HG03103 (cell line): ENCODE measurements at regions not wholly inside any gene's neighbourhood (a gene's known extent, or its start where the extent isn't known, plus 50 kb on each side); places are given as distances from the start of the nearest gene placed in this dataset.

Source experiments
- ATAC-seq: cut with Tn5 transposase; IDR thresholded peaks from one replicate; pipeline ENCODE4 v1.9.1; 2021; ENCODE audit warnings: low read depth; ENCODE audit not compliant: unreplicated experiment

DNA sequence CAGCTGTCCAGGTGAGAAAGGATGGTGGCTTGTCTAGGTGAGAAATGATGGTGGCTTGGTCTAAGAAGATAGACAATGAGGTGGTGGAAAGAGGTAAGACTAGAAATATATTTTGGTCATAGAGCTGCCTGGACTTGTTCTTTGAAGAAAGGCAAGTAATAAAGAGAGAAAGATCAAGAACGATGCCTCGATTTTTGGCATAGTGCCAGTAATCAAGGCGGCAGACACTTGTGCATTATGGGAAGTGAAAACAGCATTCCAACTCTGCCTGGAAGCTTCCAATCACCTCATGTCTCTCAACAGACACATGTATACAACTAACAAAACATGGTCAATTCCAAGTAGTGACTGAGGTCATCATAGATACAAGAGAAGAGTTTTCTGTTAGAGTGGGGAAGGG, 423.8 kb upstream of the NRP1 start:
- no peak for ATAC-seq

DNA sequence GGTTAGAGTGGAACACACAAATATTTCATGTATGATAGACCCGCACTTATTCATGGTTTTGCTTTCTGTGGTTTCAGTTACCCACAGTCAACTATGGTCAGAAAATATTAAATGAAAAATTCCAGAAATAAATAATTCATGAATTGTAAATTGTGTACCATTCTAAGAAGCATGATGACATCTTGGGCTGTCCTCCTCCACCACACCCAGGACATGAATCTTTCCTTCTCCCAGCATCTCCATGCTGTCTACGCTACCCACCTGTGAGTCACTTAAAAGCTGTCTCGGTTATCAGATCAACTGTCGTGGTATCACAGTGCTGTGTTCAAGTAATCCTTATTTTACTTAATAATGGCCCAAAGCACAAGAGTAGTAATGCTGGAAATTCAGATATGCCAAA, 419.6 kb upstream of the NRP1 start:
- ATAC-seq, result no peak

GRCh38 chr10:33753389-33753788, 418.9 kb upstream of the NRP1 start:
- no peak for ATAC-seq

GRCh38 chr10:33749790-33750189, 415.3 kb upstream of the NRP1 start:
- ATAC-seq, result no peak

DNA sequence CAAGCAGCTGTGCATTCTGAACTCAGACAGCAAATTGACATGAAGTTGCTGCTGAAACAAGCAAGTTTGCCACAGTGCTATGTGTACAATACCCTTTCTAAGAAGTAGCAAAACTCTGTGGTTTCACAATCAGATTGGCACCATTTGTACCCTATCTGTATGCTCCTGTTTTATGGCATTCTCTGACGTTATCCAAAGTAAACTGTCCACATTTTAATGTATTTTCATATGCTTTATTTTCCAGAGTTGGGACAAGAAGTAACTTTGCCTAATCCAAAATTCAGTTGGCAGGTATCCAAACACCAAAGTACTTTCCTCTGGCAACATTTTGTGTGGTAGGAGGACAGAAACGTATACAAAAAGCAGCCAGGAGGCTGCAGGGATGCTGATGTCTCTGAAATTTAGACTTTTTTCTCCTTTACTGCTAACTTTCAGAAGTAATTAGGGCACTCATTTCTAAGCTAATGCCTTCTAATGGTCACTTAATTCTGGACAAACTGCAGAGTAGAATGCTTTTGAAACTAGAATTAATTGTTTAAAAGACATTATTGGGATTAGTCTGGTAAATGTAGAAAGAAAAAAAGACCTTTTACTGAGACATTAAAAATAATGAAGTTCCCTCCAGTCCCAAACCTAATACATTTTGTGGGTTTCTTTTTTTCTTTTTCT, 414.7 kb upstream of the NRP1 start:
- ATAC-seq, result no peak

GRCh38 chr10:33746836-33747268, 412.4 kb upstream of the NRP1 start:
- no peak for ATAC-seq

DNA sequence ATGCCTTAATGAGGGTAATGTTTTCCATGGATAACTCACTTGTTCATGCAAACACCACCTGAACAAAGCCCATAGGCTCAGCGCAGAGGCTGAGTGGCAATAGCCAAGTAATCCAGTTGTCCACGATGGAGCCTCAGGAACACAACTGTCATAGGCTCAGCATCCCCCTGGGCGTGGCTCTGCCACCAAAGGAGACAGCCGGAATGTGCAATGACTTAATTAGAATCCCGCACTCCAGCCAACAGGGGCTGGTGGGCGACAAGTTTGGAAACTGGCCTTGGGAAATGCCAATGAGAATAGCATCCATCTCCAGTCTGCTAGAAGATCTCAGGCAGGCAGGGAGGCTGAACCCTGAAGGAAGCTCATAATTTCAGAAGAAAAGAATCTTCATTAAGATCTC, 411.7 kb upstream of the NRP1 start:
- no peak for ATAC-seq

DNA sequence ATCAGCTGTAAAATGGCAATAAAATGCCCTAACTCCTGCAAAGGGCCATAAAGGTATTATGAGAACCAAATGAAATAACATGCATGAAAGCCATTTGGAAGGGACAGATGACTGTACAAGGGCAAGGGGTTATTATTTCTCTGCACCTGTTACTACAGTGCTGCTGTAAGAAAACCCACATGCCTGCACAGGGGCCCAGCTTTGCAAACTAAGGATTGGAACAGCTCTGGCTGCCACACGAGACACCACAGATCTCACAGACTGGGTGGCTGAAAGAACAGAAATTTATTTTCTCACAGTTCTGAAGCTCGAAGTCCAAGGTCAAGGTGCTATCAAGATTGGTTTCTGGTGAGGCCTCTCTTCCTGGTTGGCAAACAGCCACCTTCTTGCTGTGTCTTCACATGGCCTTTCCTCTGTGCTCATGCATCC, 409.0 kb upstream of the NRP1 start:
- ATAC-seq, result no peak

DNA sequence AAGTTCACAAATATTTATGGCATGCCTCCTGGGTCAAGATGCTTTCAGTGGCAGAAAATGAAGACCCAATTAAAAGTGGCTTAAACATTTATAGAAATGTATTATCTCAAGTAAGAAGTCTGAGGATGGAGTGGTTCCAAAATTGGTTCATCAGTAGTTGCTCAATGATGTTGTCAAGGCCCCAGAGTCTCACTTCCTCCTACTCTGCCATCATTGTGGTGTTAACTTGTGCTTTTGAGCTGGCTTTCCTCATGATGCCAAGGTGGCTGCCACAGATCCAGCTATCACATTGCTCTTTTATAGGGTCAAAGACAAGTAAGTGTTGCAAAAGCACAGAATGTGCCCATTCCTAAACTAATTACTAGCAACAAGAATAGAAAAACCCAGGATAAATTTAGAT, 404.6 kb upstream of the NRP1 start:
- no peak for ATAC-seq

GRCh38 chr10:33735464-33735923, 401.0 kb upstream of the NRP1 start:
- no peak for ATAC-seq

DNA sequence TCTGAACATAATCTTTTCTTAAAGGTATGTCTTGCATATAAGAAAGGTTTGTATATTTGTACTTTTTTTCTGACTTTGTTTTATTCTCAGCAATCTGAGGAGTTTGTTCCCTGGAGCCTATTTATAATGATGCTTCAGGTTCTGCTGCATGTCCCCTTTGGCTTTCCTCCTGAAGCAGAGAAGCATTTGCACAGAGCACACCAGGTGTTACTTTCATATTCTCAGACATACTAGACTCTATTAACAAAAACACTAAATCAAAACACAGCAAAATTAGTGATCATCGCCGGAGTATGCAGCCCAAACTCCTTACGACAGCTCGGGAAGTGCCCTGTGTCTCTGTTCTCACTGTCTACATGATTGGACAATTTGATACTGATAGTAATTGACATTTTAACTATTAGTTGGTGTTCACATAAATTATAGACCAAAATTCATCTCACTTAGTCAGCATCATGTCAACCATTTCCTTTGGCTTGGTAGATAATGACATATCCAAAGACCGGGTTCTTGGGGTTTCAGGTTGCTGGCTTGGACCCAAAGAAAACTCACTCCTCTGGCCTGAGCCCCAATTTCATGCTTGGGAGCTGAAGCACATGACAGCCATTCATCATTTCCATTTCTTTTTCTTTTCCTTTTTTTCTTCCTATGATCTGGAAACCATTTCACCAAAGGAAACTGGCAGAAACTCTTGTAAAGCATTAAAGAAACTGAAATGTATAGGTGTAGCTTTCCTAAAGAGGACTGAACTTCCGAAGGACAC, 400.1 kb upstream of the NRP1 start:
- no peak for ATAC-seq

DNA sequence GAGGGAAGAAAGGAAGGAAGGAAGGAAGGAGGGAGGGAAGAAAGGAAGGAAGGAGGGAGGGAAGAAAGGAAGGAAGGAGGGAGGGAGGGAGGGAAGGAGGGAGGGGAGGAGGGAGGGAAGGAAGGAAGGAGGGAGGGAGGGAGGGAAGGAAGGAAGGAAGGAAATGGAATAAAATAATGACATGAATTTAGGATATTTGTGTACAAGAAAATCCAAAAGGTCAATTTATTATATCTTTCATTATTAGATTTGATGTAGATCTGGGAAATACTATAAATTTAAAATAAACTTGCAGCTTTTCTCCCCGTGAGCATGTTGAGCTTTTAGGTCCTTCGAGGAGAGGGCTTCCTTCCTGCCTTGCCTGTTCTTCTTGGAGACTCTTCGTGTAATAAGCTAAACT, 398.6 kb upstream of the NRP1 start:
- ATAC-seq, result no peak

DNA sequence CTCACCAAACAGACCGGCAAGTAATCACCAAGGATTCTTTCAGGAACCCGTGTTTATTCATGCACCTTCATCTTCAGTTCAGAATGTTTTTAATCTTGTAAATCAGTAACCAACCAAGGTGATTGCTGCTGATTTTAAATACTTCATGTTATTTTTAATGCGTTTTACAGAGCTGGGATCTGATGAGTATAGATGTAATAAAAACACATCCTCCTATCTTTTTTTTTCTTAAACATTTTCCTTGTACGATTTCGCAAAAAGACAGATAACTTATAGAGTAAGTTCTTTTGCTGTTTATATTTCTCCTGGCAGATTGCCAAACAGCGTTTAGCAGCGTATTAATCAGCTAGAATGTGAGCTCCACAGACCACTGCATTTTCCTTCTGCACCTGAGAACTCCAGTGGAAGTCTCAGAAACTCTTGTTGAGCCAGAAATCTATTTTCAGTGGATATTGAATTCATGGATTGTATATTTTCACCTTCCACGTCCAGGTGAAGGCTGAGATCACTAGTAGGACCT, 397.8 kb upstream of the NRP1 start:
- no peak for ATAC-seq

DNA sequence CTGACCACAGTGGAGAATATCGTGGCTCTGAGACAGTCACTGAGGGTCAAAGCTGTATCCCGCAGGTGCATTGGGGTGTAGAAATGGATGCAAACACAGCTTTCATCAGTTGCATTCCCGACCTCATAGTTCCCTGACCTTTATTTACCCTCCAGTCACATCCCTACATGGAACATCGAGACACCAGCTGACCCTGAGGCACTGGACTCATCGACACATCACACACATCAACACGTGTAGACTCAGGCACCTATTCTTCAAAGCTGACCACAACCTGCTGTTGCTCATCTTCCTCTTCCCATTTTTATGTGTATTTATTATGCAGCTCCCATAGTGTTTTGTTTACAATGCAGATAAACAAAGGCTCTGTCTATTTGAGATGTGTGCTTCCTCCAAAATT, 396.9 kb upstream of the NRP1 start:
- no peak for ATAC-seq

GRCh38 chr10:33725430-33725829, 391.0 kb upstream of the NRP1 start:
- ATAC-seq, result no peak

GRCh38 chr10:33723181-33723580, 388.7 kb upstream of the NRP1 start:
- ATAC-seq, result no peak

DNA sequence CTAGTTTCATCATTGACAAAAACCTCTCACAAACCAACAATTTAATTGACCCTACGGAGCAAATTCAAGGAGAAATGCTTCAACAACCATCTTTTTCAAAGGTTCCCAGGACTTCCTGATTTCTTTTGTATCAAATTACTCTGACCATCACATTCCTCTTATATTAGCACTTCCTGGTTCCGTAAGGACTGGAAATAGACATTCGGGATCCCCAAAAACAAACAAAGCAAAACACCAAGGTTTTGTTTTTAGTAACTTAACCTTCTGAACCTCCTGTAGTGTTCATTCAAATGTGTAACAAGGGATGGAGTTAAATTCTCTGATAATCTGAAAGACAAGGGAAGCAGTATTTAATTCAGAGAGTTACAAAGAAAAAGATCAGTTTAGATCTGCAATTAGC, 387.6 kb upstream of the NRP1 start:
- no peak for ATAC-seq

GRCh38 chr10:33721509-33721908, 387.0 kb upstream of the NRP1 start:
- ATAC-seq, result no peak

GRCh38 chr10:33720161-33720560, 385.7 kb upstream of the NRP1 start:
- no peak for ATAC-seq

DNA sequence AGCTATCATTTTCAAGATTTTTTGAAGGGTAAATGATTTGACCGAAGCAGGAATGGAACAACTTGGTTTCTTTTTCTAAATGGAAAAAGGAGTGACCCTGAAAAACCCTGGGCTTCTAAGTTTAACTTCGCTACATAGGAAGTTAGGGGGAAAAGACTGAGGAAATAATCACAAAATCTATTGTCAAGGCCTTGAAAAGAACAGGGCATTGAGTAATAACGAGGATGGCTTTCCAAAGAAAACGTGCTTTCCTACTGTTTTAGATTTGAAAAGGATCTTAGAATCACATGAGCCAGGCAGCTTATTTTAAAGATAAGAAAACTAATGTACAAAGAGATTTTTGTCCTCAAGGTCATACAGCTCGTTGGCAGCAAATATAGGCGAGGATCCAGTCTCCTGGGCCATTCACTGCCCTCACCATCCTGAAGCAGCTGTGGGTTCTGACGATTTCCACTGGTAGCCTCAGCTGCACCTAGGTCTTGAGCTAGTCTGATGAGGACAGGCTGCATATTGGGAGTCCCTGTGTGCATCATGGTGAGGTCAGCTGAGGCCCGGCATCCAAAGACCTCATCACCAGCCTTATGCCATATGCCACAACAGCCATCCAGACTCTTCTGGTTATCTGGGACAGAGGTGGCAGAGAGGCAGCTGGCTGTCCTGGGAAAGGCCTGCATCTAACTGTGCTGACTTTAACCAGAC, 384.7 kb upstream of the NRP1 start:
- no peak for ATAC-seq

DNA sequence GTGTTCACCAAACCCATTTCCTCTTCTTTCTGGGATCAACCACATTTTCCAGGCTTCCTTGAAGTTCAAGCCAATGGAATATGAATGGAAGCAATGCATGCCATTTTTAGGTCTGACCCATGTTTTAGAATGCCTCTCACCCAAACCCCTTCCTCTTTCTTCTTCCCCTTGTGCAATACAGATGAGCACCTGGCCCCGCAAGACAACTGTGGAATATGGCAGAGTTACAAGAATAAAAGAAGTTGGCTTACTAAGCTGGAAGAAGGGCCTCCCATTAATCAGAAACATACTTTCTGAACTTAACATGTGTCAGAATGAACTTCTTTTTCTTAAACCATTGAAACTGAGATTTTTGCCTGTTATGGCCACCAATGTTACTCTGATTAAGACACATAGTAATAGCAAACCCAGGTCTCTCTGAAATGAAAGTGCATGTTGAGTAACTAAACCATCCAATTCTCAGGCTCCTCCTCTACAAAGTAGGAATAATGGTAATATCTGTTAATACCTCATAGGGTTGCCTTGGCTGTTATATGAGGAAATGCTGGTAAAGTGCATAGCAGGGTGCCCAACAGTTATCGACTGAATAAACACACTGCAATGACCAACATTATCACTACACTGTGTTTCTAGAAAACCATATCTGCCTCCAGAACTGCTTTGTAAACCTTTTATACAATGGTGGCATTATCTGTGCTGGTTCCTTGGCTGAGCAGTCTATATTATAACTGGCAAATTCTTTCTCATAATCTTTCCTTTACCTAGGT, 382.2 kb upstream of the NRP1 start:
- no peak for ATAC-seq
